GM12891 (cell line): ENCODE measurements at regions not wholly inside any gene's neighbourhood (a gene's known extent, or its start where the extent isn't known, plus 50 kb on each side); places are given as distances from the start of the nearest gene placed in this dataset.

ENCODE experiments used
- DNase-seq: peaks from one replicate; pipeline ENCODE4 v3.0.0; 2011; ENCODE audit warnings: low spot score; ENCODE audit not compliant: insufficient read length
- FAIRE-seq: peaks from 2 replicates; lab custom pipeline; 2011; peaks lifted over from hg19 to GRCh38; lab: Jason Lieb, UNC
- PAX5 ChIP-seq: IDR thresholded peaks from 2 replicates; pipeline ENCODE4 v1.6.1; 2011; ENCODE audit warnings: low read length, moderate library complexity, mild to moderate bottlenecking; ENCODE audit not compliant: insufficient read depth, severe bottlenecking
- POLR2A ChIP-seq: IDR thresholded peaks from 2 replicates; pipeline ENCODE4 v1.6.1; 2011; ENCODE audit warnings: low read depth, low read length, control low read depth
- POLR2AphosphoS5 ChIP-seq: IDR thresholded peaks from 2 replicates; pipeline ENCODE4 v1.6.1; 2011; ENCODE audit warnings: low read depth, low read length, control low read depth
- POU2F2 ChIP-seq: IDR thresholded peaks from 2 replicates; pipeline ENCODE4 v1.6.1; 2011; ENCODE audit warnings: low read depth, mild to moderate bottlenecking, control low read depth, low read length, moderate library complexity
- SPI1 ChIP-seq: IDR thresholded peaks from 2 replicates; pipeline ENCODE4 v1.6.1; 2011; ENCODE audit warnings: low read depth, low read length, control low read depth
- TAF1 ChIP-seq: IDR thresholded peaks from 2 replicates; pipeline ENCODE4 v1.6.1; 2011; ENCODE audit warnings: low read depth, low read length, control low read depth

DNA sequence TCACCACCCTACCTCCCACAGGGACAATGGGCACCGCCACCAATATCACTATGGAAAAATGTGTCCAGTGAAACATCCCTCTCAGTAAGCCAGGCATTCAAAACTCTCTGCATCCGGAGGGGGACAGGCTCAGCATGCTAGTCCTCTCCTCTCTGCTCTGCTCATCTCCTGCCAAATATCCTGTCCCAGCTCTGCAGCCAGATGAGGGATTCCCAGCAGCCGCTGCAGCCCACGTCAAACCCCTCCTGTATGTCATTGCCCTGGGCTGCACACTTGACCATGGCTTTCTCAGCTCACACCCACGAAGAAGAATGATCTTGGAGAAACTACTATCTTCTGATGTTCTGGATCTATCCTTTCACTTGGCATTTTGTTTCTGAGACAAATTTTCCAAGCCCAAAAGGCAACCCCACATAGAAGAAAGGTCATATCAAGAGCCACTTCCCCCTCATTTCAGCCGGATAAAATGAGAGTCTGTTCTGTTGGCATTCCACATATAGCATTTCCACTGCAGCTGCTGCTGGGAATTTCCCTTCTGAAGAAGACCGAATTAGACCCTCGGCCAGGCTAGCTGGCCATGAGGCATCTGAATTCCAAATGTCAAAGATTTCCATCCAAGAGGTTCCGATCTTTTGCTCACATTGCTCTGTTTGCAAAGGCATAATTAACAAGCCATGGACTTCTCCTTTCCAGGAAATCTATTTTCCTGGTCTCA, 338.0 kb downstream of the ACTL7B start:
- TF ChIP-seq SPI1: no peak
- no peak for TF ChIP-seq PAX5
- TF ChIP-seq POLR2A: no peak
- TF ChIP-seq TAF1: no peak
- FAIRE-seq (no peak), DNase-seq (no peak)

DNA sequence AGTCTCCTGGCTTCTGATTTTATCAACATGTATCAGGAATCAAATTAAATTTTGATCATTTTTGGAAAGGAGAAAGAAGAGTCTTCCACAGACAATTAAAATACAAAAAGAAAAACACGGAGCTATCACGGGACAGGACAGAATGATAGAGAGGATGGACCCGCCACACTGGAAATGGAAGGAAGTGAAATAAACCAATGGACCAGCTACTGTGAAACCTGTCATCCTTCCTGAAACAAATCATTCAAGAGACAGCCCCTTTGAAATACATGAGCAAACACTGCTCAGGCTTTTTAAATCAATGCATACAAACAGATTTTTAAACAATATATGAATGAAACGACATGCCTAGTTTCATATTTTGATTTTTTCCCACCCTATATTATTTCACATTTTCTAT, 339.4 kb downstream of the ACTL7B start:
- FAIRE-seq: no peak
- TF ChIP-seq POLR2AphosphoS5 (no peak), POLR2A (no peak), PAX5 (no peak), POU2F2 (no peak), SPI1 (no peak), TAF1 (no peak)
- DNase-seq: no peak

DNA sequence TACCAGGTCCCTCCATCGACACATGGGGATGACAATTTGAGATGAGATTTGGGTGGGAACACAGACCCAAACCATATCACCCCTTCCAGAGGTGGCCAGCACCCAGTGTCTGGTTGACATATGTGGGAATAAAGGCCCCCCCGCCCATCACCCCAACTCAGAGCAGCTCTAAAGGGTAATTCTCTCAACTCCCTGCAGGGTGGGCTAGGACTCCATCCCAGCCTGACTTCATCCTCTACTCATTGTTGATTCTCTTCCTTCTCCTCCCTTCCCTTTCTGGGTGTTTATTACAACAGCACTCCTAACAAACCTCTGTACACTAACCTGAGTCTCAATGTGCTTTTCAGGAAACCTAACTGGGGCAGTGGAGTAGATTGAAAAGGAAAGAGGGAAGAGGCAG, 339.9 kb downstream of the ACTL7B start:
- no peak for FAIRE-seq
- TF ChIP-seq POLR2A: no peak
- no peak for TF ChIP-seq SPI1
- no peak for TF ChIP-seq TAF1
- no peak for TF ChIP-seq PAX5
- TF ChIP-seq POU2F2: no peak
- TF ChIP-seq POLR2AphosphoS5: no peak

DNA sequence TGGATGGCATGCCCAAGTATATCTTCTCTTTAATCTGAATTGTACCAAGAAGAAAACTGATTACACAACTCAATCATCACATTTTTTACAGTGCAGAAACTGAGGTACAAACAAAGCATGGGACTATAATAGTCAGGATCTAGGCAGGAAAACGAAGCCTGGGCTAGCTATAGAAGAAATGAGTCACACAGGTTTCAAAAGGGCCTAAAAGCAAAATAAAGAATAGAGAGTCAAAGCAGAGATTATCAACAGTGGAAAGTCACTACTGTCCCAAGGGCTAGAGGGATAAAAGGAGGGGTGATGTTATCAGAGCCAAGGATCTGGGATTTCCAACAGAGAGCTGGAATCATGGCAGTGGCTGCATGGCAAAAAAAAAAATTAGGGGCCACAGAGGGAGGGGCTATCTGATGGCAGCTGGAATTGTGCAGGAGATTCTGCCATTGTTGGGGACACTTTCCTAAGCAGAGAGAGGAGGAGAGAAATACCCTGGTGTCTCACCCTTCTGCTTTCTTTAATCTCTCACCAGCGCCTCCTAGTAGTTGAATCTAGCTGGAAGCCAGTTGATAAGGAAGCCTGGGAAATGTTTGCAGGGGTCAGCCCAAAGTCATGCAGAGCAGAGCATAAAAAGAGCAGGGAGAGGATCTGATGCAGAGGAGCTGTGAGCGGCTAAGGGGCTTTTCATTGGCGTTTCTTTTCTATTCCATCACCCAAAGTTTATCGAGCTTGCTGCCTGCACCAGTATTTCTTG, 343.2 kb downstream of the ACTL7B start:
- FAIRE-seq (no peak), DNase-seq (no peak)
- TF ChIP-seq TAF1 (no peak), PAX5 (no peak), POLR2A (no peak), POLR2AphosphoS5 (no peak), SPI1 (no peak), POU2F2 (no peak)

More for the DNA sequence above, 339.9 kb downstream of the ACTL7B start:
- no peak for DNase-seq

DNA sequence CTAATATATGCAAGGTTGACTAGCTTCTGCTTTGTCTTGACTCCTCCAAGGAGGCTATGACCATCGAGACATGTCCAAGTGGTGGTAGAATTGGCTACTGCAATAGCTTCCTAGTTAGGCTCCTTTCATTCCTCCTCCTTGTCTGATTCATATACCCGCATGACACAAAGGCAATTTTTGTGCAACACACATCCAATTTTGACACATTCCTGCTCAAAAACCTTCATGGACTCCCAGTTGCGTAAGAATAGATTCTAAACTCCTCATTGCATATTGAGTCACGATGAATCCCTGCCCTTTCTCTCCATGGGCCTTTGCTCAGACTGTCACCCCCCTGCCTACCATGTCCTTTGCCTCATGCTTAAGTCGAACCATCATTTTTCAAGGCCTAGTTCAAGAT, 344.5 kb downstream of the ACTL7B start:
- FAIRE-seq (no peak), DNase-seq (no peak)
- no peak for TF ChIP-seq POLR2A
- no peak for TF ChIP-seq POU2F2
- no peak for TF ChIP-seq POLR2AphosphoS5
- TF ChIP-seq SPI1: no peak
- no peak for TF ChIP-seq PAX5
- TF ChIP-seq TAF1: no peak

DNA sequence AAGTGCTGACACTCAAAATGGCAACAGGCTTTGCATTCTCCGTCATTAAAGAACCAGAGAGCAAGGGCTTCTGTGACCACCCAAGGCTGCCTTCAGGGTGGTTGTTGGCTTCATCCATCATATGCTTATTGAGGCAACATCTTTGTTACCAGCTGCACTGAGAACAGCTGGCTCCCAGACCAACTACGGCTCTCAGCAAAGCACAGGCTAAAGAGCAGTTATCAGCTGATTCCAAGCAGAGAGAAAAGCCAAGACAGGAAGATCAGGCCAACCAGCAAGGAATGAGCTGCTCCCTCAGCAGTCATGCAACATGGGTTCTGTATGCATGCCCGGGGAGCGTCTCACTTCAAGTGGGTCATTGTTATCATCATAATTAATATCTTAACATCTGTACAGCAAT, 358.9 kb downstream of the ACTL7B start:
- FAIRE-seq: no peak
- TF ChIP-seq SPI1: no peak
- TF ChIP-seq POU2F2: no peak
- no peak for TF ChIP-seq POLR2A
- TF ChIP-seq POLR2AphosphoS5: no peak
- TF ChIP-seq PAX5: no peak
- no peak for TF ChIP-seq TAF1
- no peak for DNase-seq

DNA sequence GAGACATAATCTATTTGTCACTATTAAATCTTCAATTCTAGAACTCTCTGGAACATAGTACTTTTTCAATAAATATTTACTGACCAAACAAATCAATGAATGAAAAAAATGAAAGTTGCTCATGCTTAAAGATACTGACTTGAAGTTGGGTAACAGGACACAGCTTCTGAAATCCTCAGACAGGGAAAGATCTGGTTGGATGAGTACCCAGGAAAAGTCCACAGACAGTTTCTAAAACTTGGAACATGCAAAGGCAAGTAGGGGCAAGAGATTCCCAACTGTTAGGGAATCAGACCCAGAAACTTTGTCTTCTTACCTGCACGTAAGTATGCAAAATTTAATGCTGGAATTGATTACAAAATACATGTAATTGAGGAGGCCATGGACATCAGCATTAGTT, 366.2 kb downstream of the ACTL7B start:
- no peak for DNase-seq
- no peak for TF ChIP-seq TAF1
- TF ChIP-seq POU2F2: no peak
- TF ChIP-seq POLR2A: no peak
- no peak for FAIRE-seq

DNA sequence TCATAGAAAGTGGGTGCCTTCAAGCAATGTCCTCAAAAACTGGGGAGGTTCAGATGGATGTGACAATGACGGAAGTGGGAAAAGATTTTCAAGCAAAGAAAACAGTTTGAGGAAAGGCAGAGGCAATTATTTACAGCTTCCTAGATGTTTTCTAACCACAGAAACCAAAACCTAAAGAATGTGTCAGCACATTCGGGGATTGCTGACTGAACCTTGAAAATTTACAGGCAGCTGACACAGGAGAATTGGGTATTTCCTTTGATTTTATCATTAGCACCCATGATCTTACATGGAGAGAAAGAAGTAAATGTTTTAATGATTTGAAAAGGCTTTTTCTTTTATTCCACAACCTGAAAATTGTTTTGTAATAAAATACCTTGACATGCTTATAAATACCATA, 369.0 kb downstream of the ACTL7B start:
- TF ChIP-seq TAF1 (no peak), SPI1 (no peak), POLR2AphosphoS5 (no peak), POLR2A (no peak), PAX5 (no peak), POU2F2 (no peak)
- FAIRE-seq (no peak), DNase-seq (no peak)

DNA sequence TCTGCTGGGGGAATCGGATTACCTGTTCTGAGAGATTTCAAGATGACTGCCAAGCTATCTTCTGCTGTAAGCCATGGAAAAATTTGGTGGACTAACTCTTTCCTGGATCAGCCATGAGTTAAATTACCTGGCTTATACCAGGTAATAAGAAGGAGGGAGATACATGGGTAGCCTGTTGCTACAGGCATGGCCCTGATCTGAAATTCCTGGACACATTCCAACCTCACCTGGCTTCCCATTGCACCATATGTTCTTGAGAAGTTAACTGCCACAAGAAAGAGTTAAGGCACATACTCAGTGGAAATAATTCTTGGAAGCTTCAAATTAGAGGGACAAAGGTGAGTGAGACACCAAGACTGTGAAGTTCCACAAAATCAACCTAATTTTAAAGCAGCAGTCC, 371.3 kb downstream of the ACTL7B start:
- DNase-seq (no peak), FAIRE-seq (no peak)
- TF ChIP-seq SPI1 (no peak), TAF1 (no peak), PAX5 (no peak)

DNA sequence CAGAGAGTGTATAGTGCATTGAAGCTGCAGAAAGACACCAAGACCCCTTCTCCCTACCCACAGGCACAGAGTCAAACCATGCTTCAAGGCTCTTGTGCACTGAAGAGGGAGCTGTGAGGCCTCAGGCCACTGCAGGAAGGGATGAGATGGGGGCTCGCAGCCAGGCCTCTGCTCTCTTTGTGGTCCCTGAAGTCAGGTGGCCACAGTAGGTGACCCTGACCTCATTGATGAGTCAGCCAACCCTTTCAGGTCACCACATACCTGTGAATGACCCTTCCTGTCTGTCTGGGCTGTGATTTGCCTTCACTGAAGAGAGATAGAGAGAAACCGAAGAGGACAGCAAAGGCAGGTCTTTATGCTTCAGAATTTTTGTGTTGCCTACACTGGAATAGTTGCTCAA, 372.1 kb downstream of the ACTL7B start:
- DNase-seq (no peak), FAIRE-seq (no peak)
- TF ChIP-seq POLR2AphosphoS5 (no peak), TAF1 (no peak), PAX5 (no peak), POU2F2 (no peak), POLR2A (no peak), SPI1 (no peak)
